Lung (tissue), 11 donors: ENCODE measurements at regions not wholly inside any gene's neighbourhood (a gene's known extent, or its start where the extent isn't known, plus 50 kb on each side); places are given as distances from the start of the nearest gene placed in this dataset.

Experiments used
- ATAC-seq: fragments of 200-7000 bp; cut with Tn5 transposase; one replicate; pipeline ENCODE4 v1.9.1; 2020; ENCODE audit warnings: moderate number of reproducible peaks; ENCODE audit not compliant: insufficient read depth, low FRiP score
- DNase-seq, 3 donors: peaks; one replicate each; pipeline ENCODE4 v3.0.0-alpha.2; 2013 to 2017
- H3K27ac ChIP-seq, 2 donors: one replicate each; pipeline ENCODE4 v1.5.1; 2013; ENCODE audit warnings: mild to moderate bottlenecking in 2 of 2, moderate library complexity in 2 of 2, control low read depth in 1 of 2, inconsistent platforms in 1 of 2, low read depth in 1 of 2, low read length in 1 of 2
- H3K27me3 ChIP-seq, 3 donors: one replicate each; pipeline ENCODE4 v1.5.1; 2013; ENCODE audit warnings: low read length in 2 of 3; ENCODE audit not compliant: control insufficient read depth in 3 of 3, insufficient read depth in 3 of 3
- H3K36me3 ChIP-seq, 4 donors: one replicate each; pipeline ENCODE4 v1.5.1; 2013; ENCODE audit warnings: low read length in 4 of 4, mild to moderate bottlenecking in 1 of 4, moderate library complexity in 1 of 4; ENCODE audit not compliant: control insufficient read depth in 4 of 4, insufficient read depth in 4 of 4
- H3K4me1 ChIP-seq, 5 donors: one replicate each; pipeline ENCODE4 v1.5.1; 2013; ENCODE audit warnings: low read length in 5 of 5, mild to moderate bottlenecking in 2 of 5, moderate library complexity in 1 of 5; ENCODE audit not compliant: control insufficient read depth in 5 of 5, insufficient read depth in 5 of 5
- H3K4me3 ChIP-seq: one replicate; pipeline ENCODE4 v1.5.1; 2013; ENCODE audit warnings: mild to moderate bottlenecking, control low read depth, moderate library complexity
- H3K9ac ChIP-seq, 2 donors: one replicate each; pipeline ENCODE4 v1.5.1; 2013; ENCODE audit warnings: low read length in 2 of 2, control low read depth in 1 of 2; ENCODE audit not compliant: insufficient read depth in 1 of 2
- H3K9me3 ChIP-seq, 4 donors: one replicate each; pipeline ENCODE4 v1.5.1; 2013; ENCODE audit warnings: low read length in 3 of 4, mild to moderate bottlenecking in 1 of 4, moderate library complexity in 1 of 4; ENCODE audit not compliant: control insufficient read depth in 4 of 4, insufficient read depth in 3 of 4
- CTCF ChIP-seq: IDR thresholded peaks from 2 replicates; pipeline ENCODE4 v1.5.1; 2012; ENCODE audit warnings: mild to moderate bottlenecking; ENCODE audit errors: control extremely low read depth, extremely low read depth
- WGBS, 2 donors: extraction: QIAGEN DNeasy Blood & Tissue Kit; methylation state at CpG; one replicate each; pipeline ENCODE4 v1.1.7; 2013; 5-methylcytosine and 5-hydroxymethylcytosine counted together
- donor health status: control.
- donor health status: control.
- donor health status: Bipolar disorder and iron deficiency.
- donor health status: healthy.
- donor health status: DM: yes; HTN: yes; CAD: no.

- DNase-seq (no peak), ATAC-seq (no peak)
- H3K4me1 ChIP-seq = peaks cover 0 to 7% (median 0%) of the 10 kb centered on the region in 5 donors
- no peaks in the 10 kb centered on the region for H3K9me3 ChIP-seq
- no peak overlapping the region for H3K4me3 ChIP-seq
- H3K36me3 ChIP-seq = no peaks in the 10 kb centered on the region
- H3K9ac ChIP-seq = no peak overlapping the region
- 94 to 95% methylated on average over 3 of the region's 3 CpGs for WGBS, 2 donors
- no peak for TF ChIP-seq CTCF
- H3K27ac ChIP-seq = no peak overlapping the region
- no peaks in the 10 kb centered on the region for H3K27me3 ChIP-seq
These were observed 255.8 kb downstream of the TGFB2 start for GRCh38 chr1:218600968-218601367.

- H3K9me3 ChIP-seq = peaks cover 0 to 6% (median under 1%) of the 10 kb centered on the region in 4 donors
- DNase-seq = no peak
- H3K27ac ChIP-seq = no peak overlapping the region
- peaks cover 0 to 7% (median 0%) of the 10 kb centered on the region in 5 donors for H3K4me1 ChIP-seq
- no peak overlapping the region for H3K9ac ChIP-seq
- H3K27me3 ChIP-seq = no peaks in the 10 kb centered on the region
- TF ChIP-seq CTCF = no peak
- H3K36me3 ChIP-seq = no peaks in the 10 kb centered on the region
- no peak for ATAC-seq
- no peak overlapping the region for H3K4me3 ChIP-seq
- 89% methylated on average over 1 of the region's 1 CpG for WGBS, 2 donors
These were observed 259.1 kb downstream of the TGFB2 start for GRCh38 chr1:218604217-218604616.

- WGBS, 2 donors = 93 to 100% methylated on average over 1 of the region's 1 CpG
- no peak overlapping the region for H3K4me3 ChIP-seq
- no peak for TF ChIP-seq CTCF
- H3K27ac ChIP-seq = no peak overlapping the region
- H3K4me1 ChIP-seq = peaks cover 0 to 8% (median 0%) of the 10 kb centered on the region in 5 donors
- H3K9ac ChIP-seq = no peak overlapping the region
- DNase-seq (no peak), ATAC-seq (no peak)
- no peaks in the 10 kb centered on the region for H3K27me3 ChIP-seq
- H3K9me3 ChIP-seq = peaks cover 0 to 6% (median under 1%) of the 10 kb centered on the region in 4 donors
- H3K36me3 ChIP-seq = no peaks in the 10 kb centered on the region
These were observed 266.9 kb downstream of the TGFB2 start for GRCh38 chr1:218611916-218612585.

- peaks cover 0 to 8% (median 0%) of the 10 kb centered on the region in 5 donors for H3K4me1 ChIP-seq
- no peaks in the 10 kb centered on the region for H3K36me3 ChIP-seq
- ATAC-seq = no peak
- H3K27me3 ChIP-seq = no peaks in the 10 kb centered on the region
- H3K27ac ChIP-seq = no peak overlapping the region
- no peak for DNase-seq
- no peak overlapping the region for H3K9ac ChIP-seq
- no peak overlapping the region for H3K4me3 ChIP-seq
- no peak for TF ChIP-seq CTCF
- peaks cover 0 to 6% (median 0%) of the 10 kb centered on the region in 4 donors for H3K9me3 ChIP-seq
- 92 to 93% methylated on average over 2 of the region's 2 CpGs for WGBS, 2 donors
These were observed 268.0 kb downstream of the TGFB2 start for GRCh38 chr1:218613105-218613504.
